Heart left ventricle (tissue), 16 donors: ENCODE measurements at regions not wholly inside any gene's neighbourhood (a gene's known extent, or its start where the extent isn't known, plus 50 kb on each side); places are given as distances from the start of the nearest gene placed in this dataset.

ENCODE experiments used
- ATAC-seq, 4 donors: fragments of 200-7000 bp; cut with Tn5 transposase; one replicate each; pipeline ENCODE4 v1.9.1; 2020 to 2022; ENCODE audit warnings: moderate library complexity in 4 of 4, mild to moderate bottlenecking in 3 of 4, moderate number of reproducible peaks in 1 of 4
- DNase-seq, 5 donors: peaks; one replicate each; pipeline ENCODE4 v3.0.0-alpha.2; 2020
- H3K27ac ChIP-seq, 12 donors: fragments of 200-600 bp; sonication (generic) in 4 of 12; one replicate each; pipeline versions ENCODE4 v1.5.0 to v1.8.0; 2016 to 2022; ENCODE audit warnings: mild to moderate bottlenecking in 2 of 12
- H3K27me3 ChIP-seq, 9 donors: fragments of 200-600 bp; sonication (generic) in 2 of 9; one replicate each; pipeline versions ENCODE4 v1.5.1 to v1.8.0; 2016 to 2022; ENCODE audit warnings: mild to moderate bottlenecking in 3 of 9
- H3K36me3 ChIP-seq, 9 donors: fragments of 200-600 bp; sonication (generic) in 2 of 9; one replicate each; pipeline versions ENCODE4 v1.5.0 to v1.8.0; 2018 to 2022; ENCODE audit warnings: mild to moderate bottlenecking in 2 of 9
- H3K4me1 ChIP-seq, 12 donors: fragments of 200-600 bp; sonication (generic) in 4 of 12; one replicate each; pipeline versions ENCODE4 v1.5.0 to v1.8.0; 2016 to 2022; ENCODE audit warnings: mild to moderate bottlenecking in 3 of 12
- H3K4me3 ChIP-seq, 12 donors: fragments of 200-600 bp; sonication (generic) in 4 of 12; one replicate each; pipeline versions ENCODE4 v1.5.0 to v1.8.0; 2017 to 2022; ENCODE audit warnings: mild to moderate bottlenecking in 9 of 12, moderate library complexity in 4 of 12
- H3K9me3 ChIP-seq, 12 donors: fragments of 200-600 bp; sonication (generic) in 4 of 12; one replicate each; pipeline versions ENCODE4 v1.5.0 to v1.8.0; 2016 to 2022; ENCODE audit warnings: mild to moderate bottlenecking in 1 of 12
- CTCF ChIP-seq, 12 donors: fragments of 200-600 bp; sonication (generic) in 4 of 12; IDR thresholded peaks; one replicate each; pipeline versions ENCODE4 v1.5.0 to v1.8.0; 2018 to 2022; ENCODE audit warnings: antibody characterized with exemption in 12 of 12, mild to moderate bottlenecking in 5 of 12
- POLR2A ChIP-seq, 2 donors: fragments of 450-650 bp; IDR thresholded peaks; one replicate each; pipeline ENCODE4 v1.6.1; 2017; ENCODE audit warnings: antibody characterized with exemption in 2 of 2, mild to moderate bottlenecking in 2 of 2, moderate library complexity in 2 of 2
- WGBS, 4 donors: extraction: QIAGEN DNeasy Blood & Tissue Kit in 2 of 4; methylation state at CpG; one replicate each; pipeline versions ENCODE4 v1.1.5 to v1.1.7; 2013 to 2018; 5-methylcytosine and 5-hydroxymethylcytosine counted together
- intact Hi-C, 10 donors: fragments of 100-400 bp; cut with DNase I; formaldehyde crosslinking; loops; one replicate each; pipeline versions ENCODE4 v1.11.1 to v1.14.2; 2022
- donor health status: ischemic (EF 13 %, LVEDD 7.1; RV severe dilation, severe dysfunction).
- donor health status: healthy with polysubstance abuse.
- donor health status: DM: no; HTN: yes; CAD: no.
- donor health status: DM: no; HTN: no; CAD: no.
- donor health status: ischemic (EF 25% LVEDD 6.9; RV normal size, moderate dysfunction).
- donor health status: ischemic (EF 25% LVEDD 5.7; RV mildly dilated, moderate dysfunction).
- donor health status: healthy.
- donor health status: DM: yes; HTN: yes; CAD: no.
- donor health status: ischemic (EF 35%, LVEDD 5.7; RV mildly dilated, moderate dysfunction).
- donor health status: nonischemic (EF 11% LVEDD 7.7; RV severe dilation, severe dysfunction).
- donor health status: DM: yes; HTN: yes; CAD: no.
- donor health status: PGD.
- donor health status: ischemic (EF 29% LVEDD 5.4; RV normal size, mild dysfunction).
- donor health status: nonischemic (EF 23%, LVEDD 6.1; RV moderate dilation, normal function).

GRCh38 chr1:94316836-94317789 is 79.7 kb upstream of the ARHGAP29 start:
- Histone ChIP-seq H3K4me3 (no peak overlapping the region), H3K4me1 (peaks cover 0 to 33% (median 9%) of the 10 kb centered on the region in 12 donors), H3K27ac (peak overlapping the region in 2 of 12 donors; percentile 17 to 32), H3K9me3 (no peaks in the 10 kb centered on the region), H3K27me3 (peaks cover 0 to 2% (median 0%) of the 10 kb centered on the region in 9 donors), H3K36me3 (no peaks in the 10 kb centered on the region)
- intact Hi-C loops, result no loop called here
- DNase-seq, result no peak
- WGBS, 4 donors, result 83 to 92% (median 84%) methylated on average over 8 of the region's 8 CpGs
- no peak for TF ChIP-seq CTCF (IDR thresholded peaks at IDR 0.05)
- no peak for TF ChIP-seq POLR2A (IDR thresholded peaks at IDR 0.05)
- no peak for ATAC-seq

- WGBS, 4 donors, result 52 to 61% (median 55%) methylated on average over 1 of the region's 1 CpG
- H3K4me3 ChIP-seq, result no peak overlapping the region
- H3K9me3 ChIP-seq, result no peaks in the 10 kb centered on the region
- no peaks in the 10 kb centered on the region for H3K36me3 ChIP-seq
- no peak for TF ChIP-seq POLR2A (IDR thresholded peaks at IDR 0.05)
- intact Hi-C loops, result no loop called here
- no peak for ATAC-seq
- H3K27me3 ChIP-seq, result no peaks in the 10 kb centered on the region
- no peak for DNase-seq
- H3K27ac ChIP-seq, result peak overlapping the region in 4 of 12 donors; percentile 0 to 33 (median 22)
- H3K4me1 ChIP-seq, result peaks cover 0 to 30% (median 10%) of the 10 kb centered on the region in 12 donors
Observed at GRCh38 chr1:94316183-94316582, 78.8 kb upstream of the ARHGAP29 start.

GRCh38 chr1:94315552-94316116 is 78.2 kb upstream of the ARHGAP29 start:
- Histone ChIP-seq H3K36me3 (no peaks in the 10 kb centered on the region), H3K9me3 (no peaks in the 10 kb centered on the region), H3K4me3 (no peak overlapping the region), H3K27me3 (no peaks in the 10 kb centered on the region), H3K4me1 (peaks cover 0 to 34% (median 11%) of the 10 kb centered on the region in 12 donors), H3K27ac (peak overlapping the region in 3 of 12 donors; percentile 0 to 33 (median 27))
- no peak for ATAC-seq
- TF ChIP-seq POLR2A (IDR thresholded peaks at IDR 0.05) (no peak), CTCF (IDR thresholded peaks at IDR 0.05) (no peak)
- intact Hi-C loops, result no loop called here
- no peak for DNase-seq
- 96 to 100% (median 98%) methylated on average over 1 of the region's 1 CpG for WGBS, 4 donors

- H3K27ac ChIP-seq, result no peak overlapping the region
- H3K27me3 ChIP-seq, result no peaks in the 10 kb centered on the region
- intact Hi-C loops, result no loop called here
- no peaks in the 10 kb centered on the region for H3K36me3 ChIP-seq
- TF ChIP-seq POLR2A (IDR thresholded peaks at IDR 0.05) (no peak), CTCF (IDR thresholded peaks at IDR 0.05) (no peak)
- no peak overlapping the region for H3K4me3 ChIP-seq
- DNase-seq, result no peak
- 92 to 95% (median 93%) methylated on average over 2 of the region's 2 CpGs for WGBS, 4 donors
- ATAC-seq, result no peak
- H3K4me1 ChIP-seq, result peaks cover 0 to 28% (median 6%) of the 10 kb centered on the region in 12 donors
- H3K9me3 ChIP-seq, result no peaks in the 10 kb centered on the region
Observed at GRCh38 chr1:94314222-94314858, 77.0 kb upstream of the ARHGAP29 start.
